Activated T-helper 17 cell treated with anti-CD3 and anti-CD28 coated beads, Interleukin-2, amount 50 U/mL, for 72 hours (primary cell): ENCODE measurements at regions not wholly inside any gene's neighbourhood (a gene's known extent, or its start where the extent isn't known, plus 50 kb on each side); places are given as distances from the start of the nearest gene placed in this dataset.

Experiments
- ATAC-seq: fragments of 150-1000 bp; cut with Tn5 transposase; replicated peaks from 2 replicates; pipeline ENCODE4 v1.10.0; 2021; ENCODE audit warnings: mild to moderate bottlenecking, moderate library complexity
- H3K27ac Mint-ChIP-seq: one replicate; pipeline ENCODE4 v1.8.0; 2022; ENCODE audit warnings: mixed read lengths
- H3K27me3 Mint-ChIP-seq: one replicate; pipeline ENCODE4 v1.8.0; 2022; ENCODE audit warnings: mixed read lengths
- H3K36me3 Mint-ChIP-seq: one replicate; pipeline ENCODE4 v1.8.0; 2022; ENCODE audit warnings: low read depth, mild to moderate bottlenecking, mixed read lengths
- H3K4me1 Mint-ChIP-seq: one replicate; pipeline ENCODE4 v1.8.0; 2022; ENCODE audit warnings: mixed read lengths
- H3K4me3 Mint-ChIP-seq: one replicate; pipeline ENCODE4 v1.8.0; 2022; ENCODE audit warnings: mild to moderate bottlenecking, mixed read lengths
- H3K9me3 Mint-ChIP-seq: one replicate; pipeline ENCODE4 v1.8.0; 2022; ENCODE audit warnings: mixed read lengths

- Mint-ChIP-seq H3K27me3 (peaks cover 8% of the 10 kb centered on the region), H3K27ac (no peak overlapping the region), H3K36me3 (no peaks in the 10 kb centered on the region), H3K4me1 (no peaks in the 10 kb centered on the region), H3K9me3 (no peaks in the 10 kb centered on the region), H3K4me3 (no peak overlapping the region)
- no peak for ATAC-seq
These were observed 240.9 kb downstream of the MYCN start for GRCh38 chr2:16181062-16181740.

GRCh38 chr2:16180631-16181030 is 240.3 kb downstream of the MYCN start:
- H3K27me3 Mint-ChIP-seq: peaks cover 8% of the 10 kb centered on the region
- no peaks in the 10 kb centered on the region for H3K36me3 Mint-ChIP-seq
- H3K4me3 Mint-ChIP-seq: no peak overlapping the region
- no peaks in the 10 kb centered on the region for H3K4me1 Mint-ChIP-seq
- H3K27ac Mint-ChIP-seq: no peak overlapping the region
- ATAC-seq: no peak
- no peaks in the 10 kb centered on the region for H3K9me3 Mint-ChIP-seq

GRCh38 chr2:16179701-16180416 is 239.5 kb downstream of the MYCN start:
- Mint-ChIP-seq H3K27me3 (peaks cover 8% of the 10 kb centered on the region), H3K4me3 (no peak overlapping the region), H3K9me3 (no peaks in the 10 kb centered on the region), H3K36me3 (no peaks in the 10 kb centered on the region), H3K4me1 (no peaks in the 10 kb centered on the region), H3K27ac (no peak overlapping the region)
- ATAC-seq: no peak

- peaks cover 6% of the 10 kb centered on the region for H3K27me3 Mint-ChIP-seq
- no peak overlapping the region for H3K27ac Mint-ChIP-seq
- no peak overlapping the region for H3K4me3 Mint-ChIP-seq
- H3K9me3 Mint-ChIP-seq: no peaks in the 10 kb centered on the region
- no peaks in the 10 kb centered on the region for H3K4me1 Mint-ChIP-seq
- H3K36me3 Mint-ChIP-seq: no peaks in the 10 kb centered on the region
- no peak for ATAC-seq
These were observed 238.3 kb downstream of the MYCN start for GRCh38 chr2:16178551-16179130.

- no peaks in the 10 kb centered on the region for H3K4me1 Mint-ChIP-seq
- peaks cover 6% of the 10 kb centered on the region for H3K27me3 Mint-ChIP-seq
- no peak for ATAC-seq
- no peak overlapping the region for H3K4me3 Mint-ChIP-seq
- no peak overlapping the region for H3K27ac Mint-ChIP-seq
- H3K9me3 Mint-ChIP-seq: no peaks in the 10 kb centered on the region
- H3K36me3 Mint-ChIP-seq: no peaks in the 10 kb centered on the region
These were observed 237.4 kb downstream of the MYCN start for GRCh38 chr2:16177671-16178180.

GRCh38 chr2:16176971-16177480 is 236.7 kb downstream of the MYCN start:
- no peaks in the 10 kb centered on the region for H3K4me1 Mint-ChIP-seq
- no peak overlapping the region for H3K4me3 Mint-ChIP-seq
- H3K27ac Mint-ChIP-seq: no peak overlapping the region
- H3K9me3 Mint-ChIP-seq: no peaks in the 10 kb centered on the region
- no peak for ATAC-seq
- peaks cover 6% of the 10 kb centered on the region for H3K27me3 Mint-ChIP-seq
- H3K36me3 Mint-ChIP-seq: no peaks in the 10 kb centered on the region

- Mint-ChIP-seq H3K4me3 (no peak overlapping the region), H3K27ac (no peak overlapping the region), H3K4me1 (no peaks in the 10 kb centered on the region), H3K9me3 (peaks cover 3% of the 10 kb centered on the region), H3K27me3 (peaks cover 6% of the 10 kb centered on the region), H3K36me3 (no peaks in the 10 kb centered on the region)
- ATAC-seq: no peak
These were observed 235.0 kb downstream of the MYCN start for GRCh38 chr2:16175247-16175825.

- Mint-ChIP-seq H3K36me3 (no peaks in the 10 kb centered on the region), H3K9me3 (peaks cover 3% of the 10 kb centered on the region), H3K27ac (no peak overlapping the region), H3K27me3 (peaks cover 3% of the 10 kb centered on the region), H3K4me3 (no peak overlapping the region), H3K4me1 (no peaks in the 10 kb centered on the region)
- no peak for ATAC-seq
These were observed 234.3 kb downstream of the MYCN start for GRCh38 chr2:16174693-16175045.

GRCh38 chr2:16173893-16174692 is 233.7 kb downstream of the MYCN start:
- ATAC-seq: no peak
- Mint-ChIP-seq H3K27ac (no peak overlapping the region), H3K4me3 (no peak overlapping the region), H3K9me3 (peaks cover 3% of the 10 kb centered on the region), H3K4me1 (no peaks in the 10 kb centered on the region), H3K27me3 (no peaks in the 10 kb centered on the region), H3K36me3 (no peaks in the 10 kb centered on the region)

GRCh38 chr2:16172324-16173175 is 232.2 kb downstream of the MYCN start:
- Mint-ChIP-seq H3K27me3 (no peaks in the 10 kb centered on the region), H3K4me1 (no peaks in the 10 kb centered on the region)
- no peak for ATAC-seq

GRCh38 chr2:16171425-16171920 is 231.1 kb downstream of the MYCN start:
- Mint-ChIP-seq H3K27ac (no peak overlapping the region), H3K9me3 (peaks cover 3% of the 10 kb centered on the region), H3K4me1 (no peaks in the 10 kb centered on the region), H3K27me3 (no peaks in the 10 kb centered on the region), H3K4me3 (no peak overlapping the region), H3K36me3 (no peaks in the 10 kb centered on the region)
- ATAC-seq: no peak

More at GRCh38 chr2:16172324-16173175, 232.2 kb downstream of the MYCN start:
- no peak overlapping the region for H3K4me3 Mint-ChIP-seq
- H3K36me3 Mint-ChIP-seq: no peaks in the 10 kb centered on the region
- H3K27ac Mint-ChIP-seq: no peak overlapping the region
- peaks cover 3% of the 10 kb centered on the region for H3K9me3 Mint-ChIP-seq

GRCh38 chr2:16170675-16171424 is 230.5 kb downstream of the MYCN start:
- H3K27ac Mint-ChIP-seq: no peak overlapping the region
- no peaks in the 10 kb centered on the region for H3K4me1 Mint-ChIP-seq
- no peaks in the 10 kb centered on the region for H3K27me3 Mint-ChIP-seq
- peaks cover 3% of the 10 kb centered on the region for H3K9me3 Mint-ChIP-seq
- no peaks in the 10 kb centered on the region for H3K36me3 Mint-ChIP-seq
- ATAC-seq: no peak
- no peak overlapping the region for H3K4me3 Mint-ChIP-seq
